Mesendoderm (in vitro differentiated cells): ENCODE measurements at regions not wholly inside any gene's neighbourhood (a gene's known extent, or its start where the extent isn't known, plus 50 kb on each side); places are given as distances from the start of the nearest gene placed in this dataset.

Experiments
- DNase-seq: peaks from one replicate; pipeline ENCODE4 v3.0.0; 2013
- H2AK5ac ChIP-seq: 2 replicates; pipeline ENCODE4 v1.6.1; 2013; ENCODE audit warnings: low read length, inconsistent platforms
- H2BK120ac ChIP-seq: 2 replicates; pipeline ENCODE4 v1.6.1; 2013; ENCODE audit warnings: low read depth, mild to moderate bottlenecking, low read length, moderate library complexity, mixed read lengths
- H2BK15ac ChIP-seq: replicated peaks from 2 replicates; pipeline ENCODE4 v1.6.1; 2013; ENCODE audit warnings: low read depth, mild to moderate bottlenecking, moderate library complexity
- H2BK5ac ChIP-seq: 2 replicates; pipeline ENCODE4 v1.6.1; 2013; ENCODE audit warnings: low read length, inconsistent platforms
- H3K18ac ChIP-seq: 2 replicates; pipeline ENCODE4 v1.6.1; 2013; ENCODE audit warnings: mild to moderate bottlenecking, low read length, mixed read lengths
- H3K23ac ChIP-seq: one replicate; pipeline ENCODE4 v1.6.1; 2013; ENCODE audit warnings: low read length
- H3K27ac ChIP-seq: 2 replicates; pipeline ENCODE4 v1.5.1; 2013; ENCODE audit warnings: low read depth, mild to moderate bottlenecking, inconsistent platforms, low read length, moderate library complexity
- H3K27me3 ChIP-seq: 2 replicates; pipeline ENCODE4 v1.6.1; 2013; ENCODE audit warnings: low read length, control low read depth, mild to moderate bottlenecking, inconsistent platforms; ENCODE audit not compliant: insufficient read depth, poor library complexity
- H3K36me3 ChIP-seq: 2 replicates; pipeline ENCODE4 v1.6.1; 2013; ENCODE audit warnings: low read length, inconsistent platforms; ENCODE audit not compliant: control insufficient read depth, insufficient read depth
- H3K4ac ChIP-seq: one replicate; pipeline ENCODE4 v1.6.1; 2013; ENCODE audit warnings: low read depth, mild to moderate bottlenecking, low read length, moderate library complexity
- H3K4me1 ChIP-seq: 2 replicates; pipeline ENCODE4 v1.6.1; 2013; ENCODE audit warnings: low read depth, low read length, inconsistent platforms; ENCODE audit not compliant: control insufficient read depth
- H3K4me2 ChIP-seq: 2 replicates; pipeline ENCODE4 v1.6.1; 2013; ENCODE audit warnings: low read length
- H3K4me3 ChIP-seq: 2 replicates; pipeline ENCODE4 v1.5.1; 2013; ENCODE audit warnings: mild to moderate bottlenecking, low read length
- H3K56ac ChIP-seq: one replicate; pipeline ENCODE4 v1.6.1; 2013; ENCODE audit warnings: low read length
- H3K79me1 ChIP-seq: 2 replicates; pipeline ENCODE4 v1.6.1; 2013; ENCODE audit warnings: low read length, inconsistent platforms
- H3K79me2 ChIP-seq: 2 replicates; pipeline ENCODE4 v1.6.1; 2013; ENCODE audit warnings: mild to moderate bottlenecking, low read length; ENCODE audit not compliant: control insufficient read depth, insufficient read depth
- H3K9ac ChIP-seq: 2 replicates; pipeline ENCODE4 v1.6.1; 2013; ENCODE audit warnings: low read length, inconsistent platforms
- H4K5ac ChIP-seq: one replicate; pipeline ENCODE4 v1.6.1; 2013; ENCODE audit warnings: low read length
- H4K8ac ChIP-seq: one replicate; pipeline ENCODE4 v1.6.1; 2013; ENCODE audit warnings: low read depth, mild to moderate bottlenecking, control low read depth, low read length, moderate library complexity
- WGBS: extraction: QIAGEN DNeasy Blood & Tissue Kit; methylation state at CpG from one replicate; pipeline ENCODE4 v1.1.7; 2013; ENCODE audit warnings: low lambda C conversion rate, missing lambda C conversion rate; ENCODE audit not compliant: insufficient coverage; ENCODE audit errors: extremely low coverage; 5-methylcytosine and 5-hydroxymethylcytosine counted together

- H3K79me2 ChIP-seq, result no peaks in the 10 kb centered on the region
- no peaks in the 10 kb centered on the region for H3K79me1 ChIP-seq
- H2BK5ac ChIP-seq, result no peak overlapping the region
- WGBS, result no CpG with 5 or more reads among the region's 3 CpGs
- no peaks in the 10 kb centered on the region for H3K4me1 ChIP-seq
- no peak overlapping the region for H3K9ac ChIP-seq
- no peak overlapping the region for H3K56ac ChIP-seq
- no peak overlapping the region for H2BK120ac ChIP-seq
- no peak overlapping the region for H4K5ac ChIP-seq
- no peak overlapping the region for H3K27ac ChIP-seq
- no peak overlapping the region for H3K4me2 ChIP-seq
- H2AK5ac ChIP-seq, result no peak overlapping the region
- no peak for DNase-seq
- no peak overlapping the region for H3K23ac ChIP-seq
- H2BK15ac ChIP-seq, result no peak overlapping the region
- H4K8ac ChIP-seq, result no peak overlapping the region
- H3K4me3 ChIP-seq, result no peak overlapping the region
- H3K27me3 ChIP-seq, result no peaks in the 10 kb centered on the region
- H3K36me3 ChIP-seq, result no peaks in the 10 kb centered on the region
- no peak overlapping the region for H3K18ac ChIP-seq
- no peak overlapping the region for H3K4ac ChIP-seq
Measured at GRCh38 chr2:228927028-228928010, 343.8 kb downstream of the PID1 start.

- H3K4me3 ChIP-seq, result no peak overlapping the region
- no peak overlapping the region for H2BK120ac ChIP-seq
- no CpG with 5 or more reads among the region's 4 CpGs for WGBS
- no peak overlapping the region for H2AK5ac ChIP-seq
- no peaks in the 10 kb centered on the region for H3K79me2 ChIP-seq
- no peak overlapping the region for H3K4me2 ChIP-seq
- H3K18ac ChIP-seq, result no peak overlapping the region
- no peak overlapping the region for H2BK5ac ChIP-seq
- no peak overlapping the region for H3K4ac ChIP-seq
- no peaks in the 10 kb centered on the region for H3K4me1 ChIP-seq
- DNase-seq, result no peak
- no peaks in the 10 kb centered on the region for H3K27me3 ChIP-seq
- H3K56ac ChIP-seq, result no peak overlapping the region
- H4K5ac ChIP-seq, result no peak overlapping the region
- no peaks in the 10 kb centered on the region for H3K36me3 ChIP-seq
- H3K9ac ChIP-seq, result no peak overlapping the region
- no peak overlapping the region for H3K27ac ChIP-seq
- no peak overlapping the region for H3K23ac ChIP-seq
- H3K79me1 ChIP-seq, result no peaks in the 10 kb centered on the region
- no peak overlapping the region for H2BK15ac ChIP-seq
- no peak overlapping the region for H4K8ac ChIP-seq
Measured at GRCh38 chr2:228919808-228920207, 351.3 kb downstream of the PID1 start.

GRCh38 chr2:228917220-228917619 is 353.9 kb downstream of the PID1 start:
- Histone ChIP-seq H4K8ac (no peak overlapping the region), H3K79me2 (no peaks in the 10 kb centered on the region), H2BK120ac (no peak overlapping the region), H3K4me3 (no peak overlapping the region), H4K5ac (no peak overlapping the region), H2BK5ac (no peak overlapping the region), H3K56ac (no peak overlapping the region), H3K27ac (no peak overlapping the region), H3K4me2 (no peak overlapping the region), H2AK5ac (no peak overlapping the region), H2BK15ac (no peak overlapping the region), H3K4ac (no peak overlapping the region), H3K18ac (no peak overlapping the region), H3K79me1 (no peaks in the 10 kb centered on the region), H3K36me3 (no peaks in the 10 kb centered on the region), H3K23ac (no peak overlapping the region), H3K9ac (no peak overlapping the region), H3K27me3 (no peaks in the 10 kb centered on the region), H3K4me1 (no peaks in the 10 kb centered on the region)
- WGBS, result no CpG with 5 or more reads among the region's 1 CpG
- no peak for DNase-seq

GRCh38 chr2:228916416-228917090 is 354.5 kb downstream of the PID1 start:
- no peaks in the 10 kb centered on the region for H3K36me3 ChIP-seq
- no peaks in the 10 kb centered on the region for H3K4me1 ChIP-seq
- WGBS, result no CpG with 5 or more reads among the region's 4 CpGs
- no peak overlapping the region for H2BK5ac ChIP-seq
- H3K79me2 ChIP-seq, result no peaks in the 10 kb centered on the region
- no peak overlapping the region for H2AK5ac ChIP-seq
- H3K18ac ChIP-seq, result no peak overlapping the region
- H2BK120ac ChIP-seq, result no peak overlapping the region
- H3K27ac ChIP-seq, result no peak overlapping the region
- H4K8ac ChIP-seq, result no peak overlapping the region
- H3K4ac ChIP-seq, result no peak overlapping the region
- H4K5ac ChIP-seq, result no peak overlapping the region
- no peak overlapping the region for H3K4me3 ChIP-seq
- H3K56ac ChIP-seq, result no peak overlapping the region
- no peak overlapping the region for H3K23ac ChIP-seq
- H2BK15ac ChIP-seq, result no peak overlapping the region
- H3K4me2 ChIP-seq, result no peak overlapping the region
- no peaks in the 10 kb centered on the region for H3K79me1 ChIP-seq
- no peak overlapping the region for H3K9ac ChIP-seq
- DNase-seq, result no peak
- no peaks in the 10 kb centered on the region for H3K27me3 ChIP-seq

GRCh38 chr2:228913176-228913575 is 357.9 kb downstream of the PID1 start:
- no peak overlapping the region for H3K4me2 ChIP-seq
- no peak overlapping the region for H3K4me3 ChIP-seq
- H3K23ac ChIP-seq, result no peak overlapping the region
- H2BK5ac ChIP-seq, result no peak overlapping the region
- H4K5ac ChIP-seq, result no peak overlapping the region
- DNase-seq, result no peak
- no peak overlapping the region for H2BK15ac ChIP-seq
- no peak overlapping the region for H3K27ac ChIP-seq
- H4K8ac ChIP-seq, result no peak overlapping the region
- H3K79me2 ChIP-seq, result no peaks in the 10 kb centered on the region
- no peaks in the 10 kb centered on the region for H3K4me1 ChIP-seq
- H3K79me1 ChIP-seq, result no peaks in the 10 kb centered on the region
- H3K9ac ChIP-seq, result no peak overlapping the region
- no peak overlapping the region for H2BK120ac ChIP-seq
- H2AK5ac ChIP-seq, result no peak overlapping the region
- H3K18ac ChIP-seq, result no peak overlapping the region
- H3K27me3 ChIP-seq, result no peaks in the 10 kb centered on the region
- H3K4ac ChIP-seq, result no peak overlapping the region
- 100% methylated on average over 1 of the region's 3 CpGs for WGBS
- no peak overlapping the region for H3K56ac ChIP-seq
- H3K36me3 ChIP-seq, result no peaks in the 10 kb centered on the region
